ENCODE measurements at regions not wholly inside any gene's neighbourhood (a gene's known extent, or its start where the extent isn't known, plus 50 kb on each side); places are given as distances from the start of the nearest gene placed in this dataset.
"Not testable (repeated sequence)": the region's sequence is repeated elsewhere in the genome, so short reads cannot be mapped to it uniquely, and the experiment has no call there.

- Histone ChIP-seq H3K27me3 (ENCODE audit: insufficient read depth, low read length) (no peaks in the 10 kb centered on the region), H3K4me1 (ENCODE audit: insufficient read depth, low read length) (no peaks in the 10 kb centered on the region), H3K4me2 (ENCODE audit: insufficient read depth, low read length) (no peak overlapping the region), H4K20me1 (ENCODE audit: insufficient read depth, low read length) (no peaks in the 10 kb centered on the region), H3K27ac (ENCODE audit: low read depth, low read length) (no peak overlapping the region), H3K4me3 (ENCODE audit: insufficient read depth, low read length) (no peak overlapping the region), H3K9me3 (ENCODE audit: low read depth, low read length) (no peaks in the 10 kb centered on the region), H2AFZ (ENCODE audit: low read length) (no peak overlapping the region), H3K79me2 (ENCODE audit: insufficient read depth, low read length) (no peaks in the 10 kb centered on the region), H3K36me3 (ENCODE audit: insufficient read depth, low read length) (no peaks in the 10 kb centered on the region)
- no peak for TF ChIP-seq CTCF (IDR thresholded peaks at IDR 0.05; ENCODE audit: extremely low read depth, low read depth, low read length)
- DNase-seq (ENCODE audit: insufficient read length, low spot score, missing footprints) = no peak
Observed at GRCh38 chr12:72925716-72926115, 653.5 kb downstream of the TRHDE start.

GRCh38 chr12:72931838-72932237, 659.7 kb downstream of the TRHDE start:
- DNase-seq (ENCODE audit: insufficient read length, low spot score, missing footprints); H2AFZ ChIP-seq (ENCODE audit: low read length); H3K4me2 ChIP-seq (ENCODE audit: insufficient read depth, low read length); H3K27me3 ChIP-seq (ENCODE audit: insufficient read depth, low read length); H4K20me1 ChIP-seq (ENCODE audit: insufficient read depth, low read length); H3K9me3 ChIP-seq (ENCODE audit: low read depth, low read length); H3K79me2 ChIP-seq (ENCODE audit: insufficient read depth, low read length); H3K36me3 ChIP-seq (ENCODE audit: insufficient read depth, low read length); H3K4me1 ChIP-seq (ENCODE audit: insufficient read depth, low read length); H3K27ac ChIP-seq (ENCODE audit: low read depth, low read length); H3K4me3 ChIP-seq (ENCODE audit: insufficient read depth, low read length): not testable (repeated sequence)

- Histone ChIP-seq H3K4me2 (ENCODE audit: insufficient read depth, low read length) (no peak overlapping the region), H4K20me1 (ENCODE audit: insufficient read depth, low read length) (no peaks in the 10 kb centered on the region), H3K9me3 (ENCODE audit: low read depth, low read length) (no peaks in the 10 kb centered on the region), H3K36me3 (ENCODE audit: insufficient read depth, low read length) (no peaks in the 10 kb centered on the region), H3K4me3 (ENCODE audit: insufficient read depth, low read length) (no peak overlapping the region), H3K79me2 (ENCODE audit: insufficient read depth, low read length) (no peaks in the 10 kb centered on the region), H3K4me1 (ENCODE audit: insufficient read depth, low read length) (no peaks in the 10 kb centered on the region), H2AFZ (ENCODE audit: low read length) (no peak overlapping the region), H3K27ac (ENCODE audit: low read depth, low read length) (no peak overlapping the region), H3K27me3 (ENCODE audit: insufficient read depth, low read length) (no peaks in the 10 kb centered on the region)
- DNase-seq (ENCODE audit: insufficient read length, low spot score, missing footprints) = no peak
- TF ChIP-seq CTCF (IDR thresholded peaks at IDR 0.05; ENCODE audit: extremely low read depth, low read depth, low read length) = no peak
Observed at GRCh38 chr12:72937486-72937885, 665.3 kb downstream of the TRHDE start.

- Histone ChIP-seq H3K4me1 (ENCODE audit: insufficient read depth, low read length) (no peaks in the 10 kb centered on the region), H3K79me2 (ENCODE audit: insufficient read depth, low read length) (no peaks in the 10 kb centered on the region), H3K36me3 (ENCODE audit: insufficient read depth, low read length) (no peaks in the 10 kb centered on the region), H3K4me3 (ENCODE audit: insufficient read depth, low read length) (no peak overlapping the region), H3K4me2 (ENCODE audit: insufficient read depth, low read length) (no peak overlapping the region), H3K9me3 (ENCODE audit: low read depth, low read length) (no peaks in the 10 kb centered on the region), H3K27ac (ENCODE audit: low read depth, low read length) (no peak overlapping the region), H2AFZ (ENCODE audit: low read length) (no peak overlapping the region), H3K27me3 (ENCODE audit: insufficient read depth, low read length) (no peaks in the 10 kb centered on the region), H4K20me1 (ENCODE audit: insufficient read depth, low read length) (no peaks in the 10 kb centered on the region)
- no peak for TF ChIP-seq CTCF (IDR thresholded peaks at IDR 0.05; ENCODE audit: extremely low read depth, low read depth, low read length)
- no peak for DNase-seq (ENCODE audit: insufficient read length, low spot score, missing footprints)
Observed at GRCh38 chr12:72957454-72957853, 685.3 kb downstream of the TRHDE start.

- Histone ChIP-seq H3K9me3 (ENCODE audit: low read depth, low read length) (peaks cover 4% of the 10 kb centered on the region), H2AFZ (ENCODE audit: low read length) (no peak overlapping the region), H3K4me1 (ENCODE audit: insufficient read depth, low read length) (no peaks in the 10 kb centered on the region), H3K27ac (ENCODE audit: low read depth, low read length) (no peak overlapping the region), H4K20me1 (ENCODE audit: insufficient read depth, low read length) (no peaks in the 10 kb centered on the region), H3K79me2 (ENCODE audit: insufficient read depth, low read length) (no peaks in the 10 kb centered on the region), H3K27me3 (ENCODE audit: insufficient read depth, low read length) (no peaks in the 10 kb centered on the region), H3K36me3 (ENCODE audit: insufficient read depth, low read length) (no peaks in the 10 kb centered on the region), H3K4me2 (ENCODE audit: insufficient read depth, low read length) (no peak overlapping the region), H3K4me3 (ENCODE audit: insufficient read depth, low read length) (no peak overlapping the region)
- DNase-seq (ENCODE audit: insufficient read length, low spot score, missing footprints) = no peak
- TF ChIP-seq CTCF (IDR thresholded peaks at IDR 0.05; ENCODE audit: extremely low read depth, low read depth, low read length) = no peak
Observed at GRCh38 chr12:72966684-72967083, 694.5 kb downstream of the TRHDE start.

Measured in osteoblast (primary cell).